ENCODE measurements at regions not wholly inside any gene's neighbourhood (a gene's known extent, or its start where the extent isn't known, plus 50 kb on each side); places are given as distances from the start of the nearest gene placed in this dataset.

DNA sequence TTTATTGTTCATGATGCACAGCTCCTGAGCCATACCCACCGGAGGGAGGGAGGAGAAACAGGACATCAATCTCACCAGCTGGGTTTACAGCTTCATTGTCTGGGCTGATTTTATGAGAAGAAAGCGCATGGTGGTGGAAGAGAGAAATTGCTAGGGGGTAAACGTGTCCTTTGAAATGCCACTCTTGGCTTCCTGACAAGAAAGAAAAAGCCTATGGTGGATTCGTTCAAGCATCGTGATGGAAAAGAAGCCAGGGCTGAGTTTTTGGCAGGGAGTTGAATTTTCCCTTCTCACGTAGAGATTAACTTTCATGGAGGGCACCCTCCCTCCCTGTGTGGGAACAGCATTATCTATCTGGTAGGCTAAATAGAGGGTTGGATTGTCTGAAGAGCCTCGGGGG lies 502.0 kb downstream of the SLC4A3 start:
- no peak for DNase-seq

DNA sequence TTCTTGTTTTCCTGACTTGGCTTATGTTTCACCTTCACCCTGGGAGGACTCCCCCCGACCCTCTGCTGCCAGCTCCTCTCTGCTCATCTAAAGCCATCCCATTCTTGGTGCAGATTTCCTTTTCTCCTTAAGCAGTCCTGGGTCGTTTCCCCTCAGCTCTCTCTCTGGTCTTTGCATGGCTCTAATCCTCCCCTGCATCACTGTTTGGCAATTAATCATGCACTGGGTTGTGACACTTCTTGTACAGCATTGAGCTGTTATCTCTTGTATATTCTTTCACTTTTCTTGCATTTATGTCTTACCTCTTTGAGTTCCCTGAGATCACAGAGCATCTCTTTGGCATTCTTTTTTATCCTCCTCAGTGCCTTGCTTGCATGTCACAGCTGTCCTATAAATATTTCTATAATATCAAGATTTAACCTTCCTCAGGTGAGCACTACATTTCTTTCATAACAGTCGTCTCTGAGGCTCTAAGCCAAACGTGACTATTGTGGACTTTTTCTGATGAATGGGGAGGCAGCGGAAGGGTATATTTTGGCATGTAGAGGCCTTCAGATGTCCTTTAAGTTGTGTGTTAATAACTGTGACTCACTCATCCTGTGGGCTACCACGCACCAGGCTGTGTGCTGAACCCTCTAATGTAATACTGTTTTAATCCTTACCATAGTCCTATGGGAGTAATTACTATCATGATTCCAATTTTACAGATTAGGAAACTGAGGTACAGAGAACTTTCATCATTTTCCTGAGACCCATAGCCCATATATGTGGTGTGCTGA lies 507.5 kb downstream of the SLC4A3 start:
- DNase-seq = no peak

DNA sequence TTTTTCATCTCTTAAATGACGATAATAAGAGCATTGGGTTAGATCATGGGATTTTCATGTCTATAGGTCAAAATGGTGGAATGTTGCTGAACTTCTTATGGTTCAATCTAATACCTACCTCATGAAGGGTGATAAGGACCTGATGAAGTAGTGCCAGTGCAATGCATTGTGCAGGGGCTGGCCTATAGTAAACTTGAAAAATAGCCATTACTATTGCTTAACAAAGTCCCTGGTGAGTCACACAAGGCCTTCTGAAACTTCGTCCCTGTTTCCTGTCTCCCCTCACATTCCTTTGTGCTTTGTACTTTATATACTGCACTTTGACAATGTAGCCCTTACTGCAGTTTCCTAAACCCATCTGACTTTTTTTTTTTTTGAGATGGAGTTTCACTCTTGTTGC lies 515.9 kb downstream of the SLC4A3 start:
- no peak for DNase-seq

DNA sequence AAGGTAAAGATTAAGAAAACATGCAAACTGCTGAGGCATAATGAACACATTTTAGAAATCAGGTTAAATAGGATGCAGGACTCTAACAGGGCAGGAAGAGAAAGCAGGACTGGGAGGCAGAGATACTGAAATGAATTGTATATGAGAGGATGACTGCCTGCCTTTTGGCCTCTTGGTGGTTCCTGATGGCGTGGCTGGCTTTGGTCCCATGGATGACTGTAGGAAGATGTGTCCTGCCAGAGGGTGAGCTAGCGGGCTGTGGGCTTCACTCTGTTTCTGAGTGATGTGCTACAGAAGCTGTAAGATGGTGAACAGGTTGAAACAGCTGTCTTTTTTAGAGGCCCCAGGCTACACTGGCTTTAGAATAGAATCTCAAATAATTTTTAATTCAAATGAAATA lies 517.0 kb downstream of the SLC4A3 start:
- DNase-seq = no peak

DNA sequence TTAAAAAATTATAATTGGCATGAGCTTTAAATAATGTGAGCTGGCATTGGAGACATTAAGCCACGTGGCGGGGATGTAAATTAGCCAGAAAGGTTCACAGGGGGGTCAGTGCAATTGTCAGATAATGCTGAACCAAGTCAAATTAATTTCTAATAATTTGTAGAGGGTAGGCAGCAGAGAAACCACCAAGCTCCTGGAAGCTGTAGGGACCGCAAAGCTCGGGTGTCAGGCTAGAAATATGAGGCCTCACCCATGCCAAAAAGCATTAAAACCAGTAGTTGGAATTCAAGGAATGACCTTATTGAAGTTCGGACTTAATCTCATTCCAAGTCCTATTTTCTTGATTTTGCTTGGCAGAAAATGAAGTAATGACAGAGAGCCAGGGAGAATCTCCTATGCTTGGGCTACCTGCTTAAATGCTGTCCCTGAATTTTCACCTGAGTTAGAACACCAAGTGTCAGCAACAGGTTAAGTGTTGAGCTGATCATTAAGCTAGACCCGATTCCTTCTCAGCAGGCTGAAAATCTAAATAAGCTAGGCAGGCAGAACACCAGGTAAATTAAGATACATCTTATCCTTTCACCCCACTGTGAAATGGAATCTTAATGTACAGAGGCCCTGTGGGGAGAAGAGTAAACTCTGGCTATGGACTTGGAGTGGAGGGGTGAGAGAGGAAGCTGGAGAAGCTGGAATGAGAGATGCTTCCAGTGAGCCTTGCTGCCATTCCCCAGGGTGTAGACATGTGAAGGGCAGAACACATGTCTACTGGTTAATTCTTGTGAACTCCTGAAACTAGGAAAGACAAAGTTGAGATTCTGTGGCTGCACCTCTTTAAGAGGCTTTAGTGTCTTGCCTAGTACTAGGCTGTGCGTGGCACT lies 520.0 kb downstream of the SLC4A3 start:
- no peak for DNase-seq

DNA sequence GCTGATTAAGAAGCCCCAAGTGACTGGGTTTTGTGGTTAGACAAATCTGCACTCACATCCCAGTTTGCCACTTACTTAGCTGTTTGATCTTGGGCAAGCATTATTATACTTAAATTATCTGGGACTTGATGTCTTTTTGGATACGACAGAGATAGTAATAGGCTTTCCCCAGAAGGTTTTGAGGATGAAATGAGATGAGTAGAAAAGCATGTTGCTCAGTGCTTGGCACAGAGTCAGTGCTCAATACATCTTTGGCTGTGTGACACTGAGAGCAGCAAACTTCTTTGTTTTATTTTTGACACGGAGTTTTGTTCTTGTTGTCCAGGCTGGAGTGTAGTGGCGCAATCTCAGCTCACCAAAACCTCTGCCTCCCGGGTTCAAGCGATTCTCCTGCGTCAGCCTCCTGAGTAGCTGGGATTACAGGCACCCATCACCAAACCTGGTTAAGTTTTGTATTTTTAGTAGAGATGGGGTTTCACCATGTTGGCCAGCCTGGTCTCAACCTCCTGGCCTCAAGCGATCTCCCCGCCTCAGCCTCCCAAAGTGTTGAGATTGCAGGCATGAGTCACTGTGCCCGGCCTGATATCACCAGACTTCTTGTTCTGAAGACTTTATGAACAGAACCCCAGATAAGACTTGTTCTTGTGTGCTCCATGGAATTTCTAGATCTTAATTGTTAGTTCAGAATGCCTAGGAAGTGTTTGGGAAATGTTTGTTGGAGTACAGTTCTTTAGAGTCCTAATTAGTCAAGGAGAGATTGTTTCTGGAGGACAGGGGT lies 521.2 kb downstream of the SLC4A3 start:
- no peak for DNase-seq

DNA sequence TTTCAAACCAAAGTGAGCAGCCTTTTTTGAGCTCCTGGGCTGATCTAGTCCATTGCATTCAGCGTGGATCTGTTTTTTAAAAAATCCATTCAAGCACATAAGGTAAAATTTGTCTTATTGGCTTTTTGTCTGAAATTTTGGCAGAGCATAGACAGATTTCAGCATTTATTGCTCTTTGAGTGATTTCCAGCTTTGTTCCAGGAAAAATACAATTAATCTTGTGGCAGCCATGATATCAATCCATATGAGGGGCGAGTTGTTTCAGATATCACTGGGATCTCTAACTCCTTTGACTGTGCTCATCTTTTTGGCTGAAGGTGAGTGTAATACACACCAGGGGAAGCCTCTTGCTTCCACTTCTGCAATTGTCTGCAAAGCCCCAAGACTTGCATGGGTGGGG lies 523.9 kb downstream of the SLC4A3 start:
- no peak for DNase-seq

DNA sequence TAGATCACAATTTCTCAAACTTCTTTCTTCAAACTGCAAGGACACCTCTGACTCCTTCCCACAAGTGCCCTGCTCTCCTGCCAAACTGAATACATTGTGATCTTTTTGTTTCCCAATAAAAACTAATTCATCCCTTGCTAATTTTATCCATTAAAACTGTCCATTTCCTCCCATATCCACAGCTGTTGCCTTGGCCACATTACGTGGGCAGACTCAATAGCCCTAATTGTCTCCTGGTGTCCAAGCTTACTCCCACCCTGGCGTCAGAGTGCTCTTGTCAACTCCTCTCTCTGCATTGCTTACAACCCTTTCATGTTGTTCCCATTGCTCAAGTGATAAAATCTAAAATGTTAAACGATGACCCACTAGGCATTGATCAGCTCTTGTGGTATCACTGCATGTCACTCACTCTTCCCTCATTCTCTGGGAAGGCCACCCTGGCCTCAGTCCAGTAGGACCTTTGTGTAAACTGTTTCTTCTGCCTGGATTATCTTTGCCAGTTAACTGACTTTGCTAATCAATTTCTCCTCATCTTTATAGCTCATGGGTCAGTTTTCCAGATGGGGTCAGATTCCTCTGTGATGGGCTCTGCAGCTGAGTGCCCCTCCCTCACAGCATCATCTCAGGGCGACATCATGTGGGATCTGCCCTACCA lies 525.0 kb downstream of the SLC4A3 start:
- no peak for DNase-seq

DNA sequence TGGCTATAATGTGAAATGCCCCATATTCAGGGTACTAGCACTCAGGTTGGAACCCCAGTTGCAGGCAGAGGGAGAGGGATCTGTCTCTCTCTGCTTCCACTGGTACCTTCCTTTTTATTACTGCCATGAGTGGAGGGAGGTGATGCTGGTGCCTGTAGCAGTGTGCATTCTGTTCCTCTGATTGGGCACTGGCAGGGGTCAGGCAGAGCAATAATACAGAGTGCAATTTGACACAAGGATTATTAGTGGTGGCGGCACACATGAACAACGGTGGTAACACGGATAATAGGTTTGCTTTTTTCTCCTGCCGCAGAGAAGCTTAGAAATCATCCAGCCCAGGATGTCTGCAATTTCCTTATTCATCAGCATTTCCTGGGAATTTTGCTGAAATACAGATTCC lies 525.7 kb downstream of the SLC4A3 start:
- DNase-seq = no peak

DNA sequence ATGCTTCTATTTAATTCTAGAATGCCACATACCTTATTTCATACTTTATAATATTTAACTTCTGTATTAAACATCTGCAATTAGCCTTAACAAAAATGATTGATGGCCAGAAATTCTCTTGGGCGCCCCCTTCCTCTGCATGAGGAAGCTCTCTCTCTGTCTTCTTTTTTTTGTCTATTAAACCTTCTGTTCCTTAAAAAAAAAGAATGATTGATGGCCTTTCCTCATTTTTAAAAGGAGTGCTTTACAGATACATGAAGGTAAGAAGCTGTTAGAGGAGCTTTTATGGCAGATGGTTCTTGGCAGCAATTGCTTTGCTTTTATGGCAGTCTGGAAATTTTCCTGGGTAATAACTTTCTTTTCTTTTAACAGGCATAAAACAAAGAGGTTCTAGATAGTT lies 526.9 kb downstream of the SLC4A3 start:
- no peak for DNase-seq

DNA sequence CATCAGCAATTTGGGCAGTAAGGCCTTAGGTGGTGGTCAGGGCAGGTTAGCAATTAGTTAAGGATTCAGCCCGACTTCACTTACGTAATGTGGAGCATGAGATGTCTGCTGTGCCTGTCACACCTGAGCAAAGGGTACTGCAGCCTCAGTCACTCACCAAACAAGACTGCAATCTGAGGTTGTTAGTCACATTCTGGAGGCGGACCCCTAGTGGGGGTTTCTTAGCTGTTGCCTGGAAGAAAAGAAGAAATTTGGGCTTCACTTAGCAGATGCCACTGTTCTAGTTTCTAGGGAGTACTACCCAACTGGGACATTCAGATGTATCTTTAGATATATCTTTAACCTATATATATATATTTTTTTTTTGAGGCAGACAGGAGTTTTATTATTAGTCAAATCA lies 529.9 kb downstream of the SLC4A3 start:
- no peak for DNase-seq

DNA sequence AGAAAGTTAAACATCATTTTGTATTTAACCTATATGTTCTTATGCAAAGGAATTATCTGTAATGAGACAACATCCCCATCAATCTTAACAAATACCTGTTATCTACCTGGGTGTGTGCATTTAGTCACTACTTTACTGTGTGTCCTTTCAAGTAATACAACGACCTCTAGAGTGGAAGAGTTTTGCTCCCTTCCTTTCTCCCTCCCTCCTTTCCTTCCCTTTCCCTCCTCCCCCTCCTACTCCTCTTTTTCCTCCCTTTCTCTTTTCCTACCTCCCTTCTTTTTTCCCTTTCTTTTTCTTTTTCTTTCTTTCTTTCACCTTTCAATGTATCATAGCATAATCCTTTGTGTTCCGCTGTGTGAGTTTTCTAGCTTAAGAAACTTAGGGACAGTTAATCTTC lies 532.3 kb downstream of the SLC4A3 start:
- no peak for DNase-seq

DNA sequence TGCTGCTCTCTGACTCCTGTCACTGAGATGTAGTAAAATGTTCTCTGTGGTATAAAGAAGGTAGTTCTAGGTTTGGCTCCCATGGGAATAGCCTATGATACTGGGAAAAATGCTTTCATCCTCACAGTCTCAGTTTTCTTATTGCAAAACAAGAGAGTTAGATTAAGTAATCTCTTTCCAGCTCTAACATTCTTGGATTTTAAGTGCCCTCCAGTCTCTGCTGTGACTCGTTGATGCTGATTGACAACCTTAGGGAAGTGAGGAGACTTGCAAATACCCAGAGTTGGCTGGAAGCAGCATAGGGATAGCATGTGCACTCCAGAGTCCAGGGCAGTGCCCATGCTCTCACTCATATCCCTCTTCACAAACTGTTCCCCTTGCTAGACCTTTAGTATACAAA lies 534.9 kb downstream of the SLC4A3 start:
- no peak for DNase-seq

DNA sequence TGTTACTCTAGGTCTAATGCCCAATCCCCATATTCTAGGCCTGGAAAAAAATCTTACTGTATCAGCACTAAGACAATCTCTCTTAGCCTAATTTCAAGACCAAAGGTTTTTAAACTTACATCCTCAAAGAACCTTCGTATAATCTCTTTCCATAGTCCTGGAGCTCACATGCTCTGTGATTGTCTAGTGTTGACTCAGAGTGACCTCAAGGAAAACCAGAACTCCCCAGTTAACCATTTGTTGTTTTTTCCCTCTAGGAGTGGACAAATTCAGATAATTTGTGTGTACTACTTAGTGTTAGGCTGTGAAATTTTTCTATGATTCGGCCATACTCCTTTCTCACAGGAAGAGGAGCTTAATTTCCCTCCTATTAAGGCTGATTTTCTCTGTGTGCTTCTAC lies 536.1 kb downstream of the SLC4A3 start:
- no peak for DNase-seq

DNA sequence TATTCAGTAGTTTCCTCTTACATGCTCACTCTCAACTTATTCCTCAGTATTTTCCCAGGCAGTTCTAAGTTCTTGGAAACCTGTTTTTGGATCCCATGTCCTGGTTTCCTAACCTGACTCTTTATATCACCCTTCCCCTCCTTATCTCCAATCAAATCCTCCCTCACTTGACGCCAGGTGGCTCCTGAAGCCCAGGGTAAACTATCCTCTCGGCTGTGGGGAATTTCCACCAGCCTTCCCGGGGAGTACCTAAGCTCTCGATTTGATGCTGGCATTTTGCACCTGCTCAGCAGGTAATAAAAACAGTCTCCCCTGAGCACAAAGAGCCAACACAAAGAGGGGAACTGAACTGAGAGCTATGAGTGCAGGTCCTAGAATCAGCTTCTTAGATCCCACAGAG lies 538.0 kb downstream of the SLC4A3 start:
- peak; percentile 2 for DNase-seq

DNA sequence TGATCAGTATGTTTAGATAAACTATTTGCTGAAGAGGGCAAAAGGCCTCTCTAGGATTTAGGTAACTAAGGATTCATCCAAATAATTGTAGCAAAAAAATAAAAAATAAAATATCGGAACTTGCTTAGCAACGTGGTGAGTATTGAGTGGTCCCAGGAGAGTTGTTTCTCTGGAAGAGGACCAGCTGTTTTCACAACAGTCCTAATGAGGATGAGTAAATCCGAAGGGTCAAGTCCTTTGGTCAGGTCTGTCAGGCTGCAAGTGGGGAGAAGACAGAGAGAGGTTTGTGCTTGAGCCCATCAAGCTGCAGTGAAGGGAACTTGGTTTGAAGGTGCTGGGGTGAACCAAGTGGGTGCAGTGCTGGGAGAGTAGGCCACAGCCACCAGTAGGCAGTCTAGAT lies 539.2 kb downstream of the SLC4A3 start:
- no peak for DNase-seq

DNA sequence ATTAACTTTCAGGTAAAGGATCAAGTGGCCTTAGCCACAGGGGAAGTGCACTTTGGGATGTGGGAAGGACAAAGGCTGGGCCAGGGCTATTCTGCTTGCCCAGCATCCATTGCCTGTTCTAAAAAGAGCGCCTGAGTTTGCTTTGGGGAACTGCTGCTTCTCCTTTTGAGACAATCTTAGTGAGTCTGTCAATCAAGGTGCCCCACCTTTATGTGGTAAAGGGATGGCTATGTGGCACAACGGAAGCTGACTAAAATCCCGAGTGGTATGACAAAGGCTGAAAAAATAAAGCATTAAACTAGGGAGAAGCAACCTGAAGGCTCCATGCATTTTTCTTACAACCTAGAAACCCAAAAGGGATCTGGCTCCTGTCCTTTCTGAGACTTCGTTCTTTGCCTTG lies 540.5 kb downstream of the SLC4A3 start:
- DNase-seq = no peak

DNA sequence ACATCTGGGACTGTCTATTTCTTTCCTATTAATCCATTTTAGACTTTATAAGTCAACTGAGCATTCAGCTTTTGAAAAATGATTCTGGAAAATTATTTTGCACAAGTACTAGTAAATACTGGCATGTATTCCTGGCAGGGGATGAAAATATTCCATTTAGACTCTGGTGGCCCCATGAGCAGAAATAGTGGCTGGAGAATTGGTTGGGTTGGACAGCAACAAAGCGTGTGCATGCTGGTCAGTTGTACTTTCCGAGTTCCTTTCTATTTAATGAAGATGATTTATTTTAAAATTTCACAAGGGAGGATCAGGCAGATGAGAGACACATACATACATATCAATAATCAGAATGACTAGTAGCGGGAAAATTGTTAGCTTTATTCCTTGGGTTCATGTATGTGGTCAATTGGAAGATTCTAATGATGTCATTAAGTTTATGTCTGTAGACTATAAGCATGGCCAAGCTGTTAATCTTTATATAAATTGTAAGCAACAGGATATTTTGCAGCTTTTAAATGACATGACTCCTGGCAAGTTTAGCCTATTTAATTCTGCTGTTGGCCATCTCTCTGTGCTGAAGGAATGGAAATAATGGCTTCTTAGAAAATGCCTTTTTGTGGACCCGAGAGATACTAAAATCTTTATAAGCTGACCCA lies 541.6 kb downstream of the SLC4A3 start:
- no peak for DNase-seq

DNA sequence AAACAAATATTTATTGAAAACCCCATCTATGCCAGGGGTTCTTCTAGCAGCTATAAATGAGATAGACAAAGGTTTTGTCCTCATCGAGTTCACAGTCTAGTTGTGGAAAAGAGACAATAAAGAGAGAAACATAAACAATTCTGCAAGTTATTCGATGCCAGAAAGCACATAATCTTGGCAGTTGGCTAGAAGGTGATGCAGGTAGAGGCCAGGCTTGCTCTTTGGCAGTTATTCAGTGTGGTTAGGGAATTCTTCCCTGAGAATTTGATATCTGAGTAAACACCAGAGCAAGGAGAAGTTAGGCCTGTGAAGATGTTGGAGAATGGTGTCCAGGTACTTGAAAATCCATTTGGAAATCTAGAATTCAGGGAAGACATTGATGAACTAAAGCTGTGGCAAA lies 547.4 kb downstream of the SLC4A3 start:
- DNase-seq = no peak

DNA sequence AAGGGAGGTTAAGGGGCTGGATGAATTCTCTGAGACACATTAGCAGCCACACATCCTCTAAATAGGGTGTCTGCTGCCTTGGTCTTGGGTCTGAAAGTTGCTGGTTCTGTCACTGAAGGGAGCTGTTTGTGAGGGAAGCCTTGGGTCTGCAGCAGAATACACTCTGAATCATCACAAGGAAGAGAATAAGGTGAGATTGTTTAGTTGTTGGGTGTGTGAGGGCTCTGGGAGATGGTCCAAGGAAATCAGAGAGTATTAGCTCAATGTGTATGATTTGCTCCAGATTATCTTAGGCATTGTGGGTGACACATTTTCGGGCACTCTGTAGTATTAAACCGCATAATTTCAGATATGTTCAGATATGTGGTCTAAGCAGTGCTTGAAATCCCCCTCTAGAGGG lies 548.5 kb downstream of the SLC4A3 start:
- no peak for DNase-seq

DNA sequence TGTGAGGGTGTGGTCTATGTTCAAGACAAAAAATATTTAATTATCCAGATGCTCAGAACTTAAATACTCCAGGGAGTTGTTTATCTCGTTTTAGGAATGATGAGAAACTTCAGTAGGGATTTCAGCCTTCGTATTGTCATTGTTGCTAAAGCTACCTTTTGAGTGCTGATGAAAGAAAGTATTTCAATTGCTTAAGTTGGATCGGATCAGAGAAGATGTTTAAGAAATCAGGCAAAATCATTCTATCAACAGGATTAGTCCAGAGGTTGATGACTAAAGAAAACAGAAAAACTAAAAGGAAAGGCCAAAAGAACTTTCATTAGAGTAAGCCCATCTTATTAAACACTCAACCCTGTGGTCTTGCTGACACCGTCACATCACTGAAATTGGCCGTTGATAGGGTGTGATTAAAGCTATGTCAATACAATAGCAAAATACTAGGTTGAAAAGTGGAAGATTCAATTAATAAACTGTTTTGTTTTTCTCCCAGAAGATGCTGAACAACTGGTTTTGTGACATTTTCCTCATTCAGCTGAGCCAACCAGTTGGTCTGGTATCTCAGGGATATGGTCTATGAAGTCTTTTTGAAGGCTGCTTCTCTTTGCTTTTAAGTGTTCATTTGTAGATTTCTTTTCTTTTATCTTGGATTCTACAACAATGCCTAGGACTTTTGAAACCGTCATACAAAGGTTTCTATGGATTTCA lies 551.7 kb downstream of the SLC4A3 start:
- no peak for DNase-seq

DNA sequence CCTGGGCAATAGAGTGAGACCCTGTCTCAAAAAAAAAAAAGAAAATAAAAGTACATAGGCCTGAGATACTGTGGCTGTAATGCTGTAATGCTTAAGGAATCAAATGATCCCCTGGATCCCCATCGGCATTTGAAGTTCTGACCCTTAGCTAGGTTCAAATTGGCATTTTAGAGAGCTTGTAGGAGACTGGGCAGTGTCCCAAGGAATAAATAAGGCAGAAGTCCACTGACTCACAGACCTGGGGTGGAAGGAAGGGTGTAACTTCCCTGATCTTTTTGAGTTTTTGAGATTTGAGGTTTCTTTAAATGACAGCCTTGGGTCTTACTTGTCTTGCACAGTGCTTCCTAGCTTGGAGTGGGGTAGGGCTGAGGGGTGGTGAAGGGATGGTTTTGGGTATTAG lies 553.7 kb downstream of the SLC4A3 start:
- DNase-seq = no peak

Data from NCI-H187 treated with DMSO at 0.1 percent for 48 hours (cell line).